Spinal cord (tissue), 9 donors: ENCODE measurements at regions not wholly inside any gene's neighbourhood (a gene's known extent, or its start where the extent isn't known, plus 50 kb on each side); places are given as distances from the start of the nearest gene placed in this dataset.
A peak's percentile ranks its signal among the peaks of the same experiment; 100 is the strongest.

ENCODE experiments used
- DNase-seq, 6 donors: peaks; one replicate each; pipeline versions ENCODE4 v3.0.0 to v3.0.0-alpha.2; 2013 to 2015; ENCODE audit warnings: low spot score in 6 of 6, low read depth in 4 of 6
- H3K27ac ChIP-seq: one replicate; pipeline ENCODE4 v1.5.1; 2013; ENCODE audit warnings: low read depth, low read length, control low read depth
- H3K27me3 ChIP-seq: one replicate; pipeline ENCODE4 v1.6.1; 2013; ENCODE audit warnings: low read length; ENCODE audit not compliant: control insufficient read depth, insufficient read depth
- H3K36me3 ChIP-seq: one replicate; pipeline ENCODE4 v1.6.1; 2013; ENCODE audit warnings: low read length; ENCODE audit not compliant: control insufficient read depth, insufficient read depth
- H3K4me1 ChIP-seq: one replicate; pipeline ENCODE4 v1.6.1; 2013; ENCODE audit warnings: low read length; ENCODE audit not compliant: control insufficient read depth, insufficient read depth
- H3K4me3 ChIP-seq: one replicate; pipeline ENCODE4 v1.5.1; 2013; ENCODE audit warnings: low read depth, low read length, control low read depth
- H3K9me3 ChIP-seq: one replicate; pipeline ENCODE4 v1.6.1; 2013; ENCODE audit warnings: low read length; ENCODE audit not compliant: control insufficient read depth, insufficient read depth
- WGBS: methylation state at CpG from one replicate; pipeline ENCODE4 v1.1.5; 2013; ENCODE audit warnings: missing lambda C conversion rate; ENCODE audit not compliant: insufficient coverage; 5-methylcytosine and 5-hydroxymethylcytosine counted together
- donor health status: healthy.

GRCh38 chr10:2462581-2462980 is 604.8 kb upstream of the PFKP start:
- DNase-seq, result no peak
- Histone ChIP-seq H3K4me1 (no peaks in the 10 kb centered on the region), H3K9me3 (no peaks in the 10 kb centered on the region), H3K4me3 (no peak overlapping the region), H3K27me3 (no peaks in the 10 kb centered on the region), H3K27ac (no peak overlapping the region), H3K36me3 (no peaks in the 10 kb centered on the region)
- WGBS, result 100% methylated on average over 1 of the region's 1 CpG

GRCh38 chr10:2460812-2461211 is 606.5 kb upstream of the PFKP start:
- Histone ChIP-seq H3K27me3 (no peaks in the 10 kb centered on the region), H3K4me3 (no peak overlapping the region), H3K27ac (no peak overlapping the region), H3K9me3 (no peaks in the 10 kb centered on the region), H3K36me3 (no peaks in the 10 kb centered on the region), H3K4me1 (no peaks in the 10 kb centered on the region)
- WGBS, result no CpG with 5 or more reads among the region's 1 CpG
- no peak for DNase-seq

GRCh38 chr10:2459713-2460112 is 607.6 kb upstream of the PFKP start:
- H3K27me3 ChIP-seq, result no peaks in the 10 kb centered on the region
- H3K4me1 ChIP-seq, result no peaks in the 10 kb centered on the region
- H3K36me3 ChIP-seq, result no peaks in the 10 kb centered on the region
- H3K4me3 ChIP-seq, result no peak overlapping the region
- no peaks in the 10 kb centered on the region for H3K9me3 ChIP-seq
- no peak overlapping the region for H3K27ac ChIP-seq
- DNase-seq, result no peak
- no CpG with 5 or more reads among the region's 2 CpGs for WGBS

- peak in 1 of 6 donors; percentile 14 for DNase-seq
- Histone ChIP-seq H3K4me3 (no peak overlapping the region), H3K27me3 (no peaks in the 10 kb centered on the region), H3K4me1 (no peaks in the 10 kb centered on the region), H3K36me3 (no peaks in the 10 kb centered on the region), H3K27ac (no peak overlapping the region), H3K9me3 (no peaks in the 10 kb centered on the region)
- WGBS, result 73% methylated on average over 4 of the region's 7 CpGs
These were observed 610.5 kb upstream of the PFKP start for GRCh38 chr10:2456834-2457233.

GRCh38 chr10:2445370-2445769 is 622.0 kb upstream of the PFKP start:
- Histone ChIP-seq H3K27ac (no peak overlapping the region), H3K9me3 (no peaks in the 10 kb centered on the region), H3K27me3 (no peaks in the 10 kb centered on the region), H3K4me1 (no peaks in the 10 kb centered on the region), H3K4me3 (no peak overlapping the region), H3K36me3 (no peaks in the 10 kb centered on the region)
- DNase-seq, result peak in 1 of 6 donors; percentile 55
- WGBS, result 75% methylated on average over 4 of the region's 10 CpGs

GRCh38 chr10:2439983-2440382 is 627.4 kb upstream of the PFKP start:
- no peak overlapping the region for H3K27ac ChIP-seq
- H3K9me3 ChIP-seq, result no peaks in the 10 kb centered on the region
- no peak overlapping the region for H3K4me3 ChIP-seq
- no peak for DNase-seq
- no peaks in the 10 kb centered on the region for H3K4me1 ChIP-seq
- no peaks in the 10 kb centered on the region for H3K27me3 ChIP-seq
- H3K36me3 ChIP-seq, result no peaks in the 10 kb centered on the region
- 80% methylated on average over 3 of the region's 4 CpGs for WGBS

- Histone ChIP-seq H3K36me3 (no peaks in the 10 kb centered on the region), H3K4me3 (no peak overlapping the region), H3K27me3 (no peaks in the 10 kb centered on the region), H3K27ac (no peak overlapping the region), H3K4me1 (no peaks in the 10 kb centered on the region), H3K9me3 (no peaks in the 10 kb centered on the region)
- WGBS, result 51% methylated on average over 5 of the region's 8 CpGs
- no peak for DNase-seq
These were observed 628.3 kb upstream of the PFKP start for GRCh38 chr10:2439000-2439399.

GRCh38 chr10:2438248-2438939 is 629.0 kb upstream of the PFKP start:
- H3K27ac ChIP-seq, result no peak overlapping the region
- H3K27me3 ChIP-seq, result no peaks in the 10 kb centered on the region
- WGBS, result 40% methylated on average over 3 of the region's 7 CpGs
- no peaks in the 10 kb centered on the region for H3K36me3 ChIP-seq
- no peaks in the 10 kb centered on the region for H3K4me1 ChIP-seq
- DNase-seq, result peak in 1 of 6 donors; percentile 38
- no peak overlapping the region for H3K4me3 ChIP-seq
- no peaks in the 10 kb centered on the region for H3K9me3 ChIP-seq

GRCh38 chr10:2436933-2437332 is 630.4 kb upstream of the PFKP start:
- no peaks in the 10 kb centered on the region for H3K4me1 ChIP-seq
- no peak overlapping the region for H3K4me3 ChIP-seq
- H3K36me3 ChIP-seq, result no peaks in the 10 kb centered on the region
- no peak overlapping the region for H3K27ac ChIP-seq
- no peaks in the 10 kb centered on the region for H3K9me3 ChIP-seq
- DNase-seq, result no peak
- no peaks in the 10 kb centered on the region for H3K27me3 ChIP-seq
- 97% methylated on average over 8 of the region's 11 CpGs for WGBS

- no peaks in the 10 kb centered on the region for H3K9me3 ChIP-seq
- WGBS, result no CpG with 5 or more reads among the region's 5 CpGs
- no peak for DNase-seq
- H3K4me3 ChIP-seq, result no peak overlapping the region
- no peaks in the 10 kb centered on the region for H3K4me1 ChIP-seq
- H3K27ac ChIP-seq, result no peak overlapping the region
- no peaks in the 10 kb centered on the region for H3K27me3 ChIP-seq
- no peaks in the 10 kb centered on the region for H3K36me3 ChIP-seq
These were observed 635.4 kb upstream of the PFKP start for GRCh38 chr10:2431961-2432360.
